ENCODE measurements at regions not wholly inside any gene's neighbourhood (a gene's known extent, or its start where the extent isn't known, plus 50 kb on each side); places are given as distances from the start of the nearest gene placed in this dataset.

GRCh38 chr5:68431186-68431585 is 215.6 kb downstream of the PIK3R1 start:
- ATAC-seq (no peak), DNase-seq (no peak)
- H3K27me3 Mint-ChIP-seq: peaks cover 0 to 43% (median 0%) of the 10 kb centered on the region in 5 donors
- Histone ChIP-seq H3K36me3 (ENCODE audit: control insufficient read depth in 2 of 3, insufficient read depth in 3 of 3, low read length in 3 of 3) (no peaks in the 10 kb centered on the region), H3K4me1 (ENCODE audit: control insufficient read depth in 2 of 2, insufficient read depth in 2 of 2, low read length in 2 of 2) (peaks cover 22 to 23% of the 10 kb centered on the region in 2 donors), H3K9me3 (ENCODE audit: control insufficient read depth in 2 of 3, low read length in 3 of 3) (no peaks in the 10 kb centered on the region), H3K27me3 (ENCODE audit: control insufficient read depth in 2 of 2, insufficient read depth in 2 of 2, low read length in 2 of 2) (no peaks in the 10 kb centered on the region), H3K27ac (ENCODE audit: low read depth, low read length) (no peak overlapping the region), H3K4me3 (ENCODE audit: low read length) (no peak overlapping the region)
- intact Hi-C loops (cut with micrococcal nuclease): loop anchor here (5.0 to 10.0 kb wide), 3 partner anchors 69 to 1606 kb away; no protein-coding TSS in a partner anchor
- CTCF ChIA-PET: interaction anchor here (2.1 kb wide), 1 partner anchor 9 kb away, joined by 7 read pairs; no protein-coding TSS in a partner anchor
- POLR2A ChIA-PET: no interaction called here
- peaks cover 23 to 52% (median 40%) of the 10 kb centered on the region in 7 donors for H3K4me1 Mint-ChIP-seq
- H3K9me3 Mint-ChIP-seq: no peaks in the 10 kb centered on the region
- no peak overlapping the region for H3K4me3 Mint-ChIP-seq
- peaks cover 0 to 2% (median 0%) of the 10 kb centered on the region in 5 donors for H3K36me3 Mint-ChIP-seq
- peak overlapping the region in 1 of 9 donors; percentile 13 for H3K27ac Mint-ChIP-seq

- H3K36me3 Mint-ChIP-seq: peaks cover 0 to 2% (median 0%) of the 10 kb centered on the region in 5 donors
- Histone ChIP-seq H3K27me3 (ENCODE audit: control insufficient read depth in 2 of 2, insufficient read depth in 2 of 2, low read length in 2 of 2) (no peaks in the 10 kb centered on the region), H3K4me1 (ENCODE audit: control insufficient read depth in 2 of 2, insufficient read depth in 2 of 2, low read length in 2 of 2) (peaks cover 17 to 23% of the 10 kb centered on the region in 2 donors), H3K27ac (ENCODE audit: low read depth, low read length) (no peak overlapping the region), H3K36me3 (ENCODE audit: control insufficient read depth in 2 of 3, insufficient read depth in 3 of 3, low read length in 3 of 3) (no peaks in the 10 kb centered on the region), H3K4me3 (ENCODE audit: low read length) (no peak overlapping the region), H3K9me3 (ENCODE audit: control insufficient read depth in 2 of 3, low read length in 3 of 3) (no peaks in the 10 kb centered on the region)
- no peak overlapping the region for H3K4me3 Mint-ChIP-seq
- peak overlapping the region in 1 of 9 donors; percentile 13 for H3K27ac Mint-ChIP-seq
- DNase-seq (no peak), ATAC-seq (no peak)
- POLR2A ChIA-PET: no interaction called here
- H3K4me1 Mint-ChIP-seq: peaks cover 23 to 46% (median 35%) of the 10 kb centered on the region in 7 donors
- H3K27me3 Mint-ChIP-seq: peaks cover 0 to 47% (median 0%) of the 10 kb centered on the region in 5 donors
- H3K9me3 Mint-ChIP-seq: no peaks in the 10 kb centered on the region
- intact Hi-C loops (cut with micrococcal nuclease): loop anchor here (5.0 to 10.0 kb wide), 3 partner anchors 69 to 1607 kb away; no protein-coding TSS in a partner anchor
- CTCF ChIA-PET: interaction anchor here (2.1 kb wide), 1 partner anchor 10 kb away, joined by 7 read pairs; no protein-coding TSS in a partner anchor
Measured at GRCh38 chr5:68431601-68432337, 216.2 kb downstream of the PIK3R1 start.

GRCh38 chr5:68432682-68433081 is 217.1 kb downstream of the PIK3R1 start:
- intact Hi-C loops (cut with micrococcal nuclease): loop anchor here (5.0 to 10.0 kb wide), 3 partner anchors 70 to 1608 kb away; no protein-coding TSS in a partner anchor
- H3K27me3 ChIP-seq (ENCODE audit: control insufficient read depth in 2 of 2, insufficient read depth in 2 of 2, low read length in 2 of 2): no peaks in the 10 kb centered on the region
- H3K36me3 ChIP-seq (ENCODE audit: control insufficient read depth in 2 of 3, insufficient read depth in 3 of 3, low read length in 3 of 3): no peaks in the 10 kb centered on the region
- H3K9me3 ChIP-seq (ENCODE audit: control insufficient read depth in 2 of 3, low read length in 3 of 3): no peaks in the 10 kb centered on the region
- DNase-seq (peak in 1 of 9 donors; percentile 15), ATAC-seq (no peak)
- Mint-ChIP-seq H3K9me3 (no peaks in the 10 kb centered on the region), H3K4me3 (peak overlapping the region in 2 of 10 donors; percentile 0 to 21), H3K27ac (peak overlapping the region in 1 of 9 donors; percentile 38), H3K4me1 (peaks cover 23 to 45% (median 34%) of the 10 kb centered on the region in 7 donors), H3K27me3 (peaks cover 0 to 51% (median 0%) of the 10 kb centered on the region in 5 donors), H3K36me3 (peaks cover 0 to 2% (median 0%) of the 10 kb centered on the region in 5 donors)
- peaks cover 17 to 23% of the 10 kb centered on the region in 2 donors for H3K4me1 ChIP-seq (ENCODE audit: control insufficient read depth in 2 of 2, insufficient read depth in 2 of 2, low read length in 2 of 2)
- POLR2A ChIA-PET: no interaction called here
- CTCF ChIA-PET: no interaction called here
- no peak overlapping the region for H3K4me3 ChIP-seq (ENCODE audit: low read length)
- no peak overlapping the region for H3K27ac ChIP-seq (ENCODE audit: low read depth, low read length)

GRCh38 chr5:68433526-68433922 is 218.0 kb downstream of the PIK3R1 start:
- no peak overlapping the region for H3K27ac ChIP-seq (ENCODE audit: low read depth, low read length)
- H3K27me3 ChIP-seq (ENCODE audit: control insufficient read depth in 2 of 2, insufficient read depth in 2 of 2, low read length in 2 of 2): no peaks in the 10 kb centered on the region
- intact Hi-C loops (cut with micrococcal nuclease): loop anchor here (5.0 to 10.0 kb wide), 3 partner anchors 71 to 1609 kb away; no protein-coding TSS in a partner anchor
- CTCF ChIA-PET: no interaction called here
- POLR2A ChIA-PET: interaction anchor here (1.2 kb wide), 1 partner anchor 147 kb away, joined by 4 read pairs; no protein-coding TSS in a partner anchor
- H3K4me1 ChIP-seq (ENCODE audit: control insufficient read depth in 2 of 2, insufficient read depth in 2 of 2, low read length in 2 of 2): peaks cover 17 to 23% of the 10 kb centered on the region in 2 donors
- ATAC-seq (no peak), DNase-seq (no peak)
- no peak overlapping the region for H3K4me3 ChIP-seq (ENCODE audit: low read length)
- peak overlapping the region in 3 of 10 donors; percentile 67 to 80 (median 77) for H3K4me3 Mint-ChIP-seq
- no peaks in the 10 kb centered on the region for H3K36me3 ChIP-seq (ENCODE audit: control insufficient read depth in 2 of 3, insufficient read depth in 3 of 3, low read length in 3 of 3)
- H3K36me3 Mint-ChIP-seq: peaks cover 0 to 2% (median 0%) of the 10 kb centered on the region in 5 donors
- H3K27ac Mint-ChIP-seq: peak overlapping the region in 7 of 9 donors; percentile 47 to 92 (median 81)
- peaks cover 23 to 45% (median 34%) of the 10 kb centered on the region in 7 donors for H3K4me1 Mint-ChIP-seq
- H3K9me3 Mint-ChIP-seq: no peaks in the 10 kb centered on the region
- H3K9me3 ChIP-seq (ENCODE audit: control insufficient read depth in 2 of 3, low read length in 3 of 3): no peaks in the 10 kb centered on the region
- H3K27me3 Mint-ChIP-seq: peaks cover 0 to 59% (median 0%) of the 10 kb centered on the region in 5 donors

- peaks cover 0 to 2% (median 0%) of the 10 kb centered on the region in 5 donors for H3K36me3 Mint-ChIP-seq
- H3K9me3 Mint-ChIP-seq: no peaks in the 10 kb centered on the region
- peak; percentile 45 to 91 (median 68) for DNase-seq
- ChIA-PET CTCF (no interaction called here), POLR2A (interaction anchor here (0.7 to 1.2 kb wide), 3 partner anchors 148 to 163 kb away, joined by 3 to 4 read pairs (median 3); no protein-coding TSS in a partner anchor)
- H3K27me3 Mint-ChIP-seq: peaks cover 0 to 63% (median 0%) of the 10 kb centered on the region in 5 donors
- peak overlapping the region; percentile 37 to 81 (median 76) for H3K4me3 Mint-ChIP-seq
- peaks cover 17 to 23% of the 10 kb centered on the region in 2 donors for H3K4me1 ChIP-seq (ENCODE audit: control insufficient read depth in 2 of 2, insufficient read depth in 2 of 2, low read length in 2 of 2)
- intact Hi-C loops (cut with micrococcal nuclease): loop anchor here (1.0 to 10.0 kb wide), 13 partner anchors 9 to 1609 kb away; partner anchors contain the start of gene PIK3R1 (in 2 of the 2)
- H3K4me3 ChIP-seq (ENCODE audit: low read length): peak overlapping the region; percentile 36
- H3K27ac Mint-ChIP-seq: peak overlapping the region; percentile 52 to 92 (median 76)
- peaks cover 23 to 45% (median 34%) of the 10 kb centered on the region in 7 donors for H3K4me1 Mint-ChIP-seq
- H3K36me3 ChIP-seq (ENCODE audit: control insufficient read depth in 2 of 3, insufficient read depth in 3 of 3, low read length in 3 of 3): no peaks in the 10 kb centered on the region
- H3K27me3 ChIP-seq (ENCODE audit: control insufficient read depth in 2 of 2, insufficient read depth in 2 of 2, low read length in 2 of 2): no peaks in the 10 kb centered on the region
- H3K27ac ChIP-seq (ENCODE audit: low read depth, low read length): no peak overlapping the region
- ATAC-seq: peak; percentile 94
- no peaks in the 10 kb centered on the region for H3K9me3 ChIP-seq (ENCODE audit: control insufficient read depth in 2 of 3, low read length in 3 of 3)
Measured at GRCh38 chr5:68433923-68434879, 218.6 kb downstream of the PIK3R1 start.

- Histone ChIP-seq H3K36me3 (ENCODE audit: control insufficient read depth in 2 of 3, insufficient read depth in 3 of 3, low read length in 3 of 3) (no peaks in the 10 kb centered on the region), H3K4me1 (ENCODE audit: control insufficient read depth in 2 of 2, insufficient read depth in 2 of 2, low read length in 2 of 2) (peaks cover 17 to 23% of the 10 kb centered on the region in 2 donors), H3K27me3 (ENCODE audit: control insufficient read depth in 2 of 2, insufficient read depth in 2 of 2, low read length in 2 of 2) (no peaks in the 10 kb centered on the region), H3K4me3 (ENCODE audit: low read length) (no peak overlapping the region), H3K27ac (ENCODE audit: low read depth, low read length) (no peak overlapping the region), H3K9me3 (ENCODE audit: control insufficient read depth in 2 of 3, low read length in 3 of 3) (no peaks in the 10 kb centered on the region)
- H3K4me1 Mint-ChIP-seq: peaks cover 23 to 45% (median 34%) of the 10 kb centered on the region in 7 donors
- H3K4me3 Mint-ChIP-seq: peak overlapping the region in 4 of 10 donors; percentile 26 to 80 (median 54)
- H3K27ac Mint-ChIP-seq: peak overlapping the region in 2 of 9 donors; percentile 13 to 81
- no peaks in the 10 kb centered on the region for H3K9me3 Mint-ChIP-seq
- CTCF ChIA-PET: no interaction called here
- peaks cover 0 to 2% (median 0%) of the 10 kb centered on the region in 5 donors for H3K36me3 Mint-ChIP-seq
- DNase-seq (no peak), ATAC-seq (peak; percentile 28)
- intact Hi-C loops (cut with micrococcal nuclease): loop anchor here (2.0 to 10.0 kb wide), 3 partner anchors 221 to 1611 kb away; partner anchors contain the start of gene PIK3R1 (in 1 of the 2)
- H3K27me3 Mint-ChIP-seq: peaks cover 0 to 63% (median 0%) of the 10 kb centered on the region in 5 donors
- POLR2A ChIA-PET: interaction anchor here (1.0 kb wide), 1 partner anchor 156 kb away, joined by 3 read pairs; no protein-coding TSS in a partner anchor
Measured at GRCh38 chr5:68435611-68436010, 220.1 kb downstream of the PIK3R1 start.

Data from naive thymus-derived CD4-positive, alpha-beta T cell (primary cell).